Inflammatory macrophage treated with lipopolysaccharide for 4 hours (primary cell): ENCODE measurements at regions not wholly inside any gene's neighbourhood (a gene's known extent, or its start where the extent isn't known, plus 50 kb on each side); places are given as distances from the start of the nearest gene placed in this dataset.

Source experiments
- DNase-seq: peaks from one replicate; pipeline ENCODE4 v3.0.0-alpha.2; 2020

DNA sequence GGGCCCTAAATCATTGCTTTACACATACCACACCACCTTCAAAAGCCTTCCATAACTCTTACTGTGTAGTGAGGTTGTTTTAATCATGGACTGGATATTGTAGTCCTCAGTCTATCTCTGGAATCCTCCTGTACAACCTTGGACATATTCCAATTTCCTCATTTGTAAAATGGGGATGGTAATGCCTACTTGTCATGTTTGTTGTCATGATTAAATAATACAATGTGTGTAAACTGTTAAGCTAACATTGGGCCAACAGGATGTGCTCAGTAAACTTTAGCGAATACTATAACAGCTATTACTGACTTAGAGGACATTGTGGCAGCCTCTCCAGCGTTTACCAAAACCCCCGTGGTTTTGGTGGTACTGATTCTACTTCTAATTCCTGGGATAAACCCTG is 74.7 kb upstream of the PTPRM start:
- DNase-seq = no peak

DNA sequence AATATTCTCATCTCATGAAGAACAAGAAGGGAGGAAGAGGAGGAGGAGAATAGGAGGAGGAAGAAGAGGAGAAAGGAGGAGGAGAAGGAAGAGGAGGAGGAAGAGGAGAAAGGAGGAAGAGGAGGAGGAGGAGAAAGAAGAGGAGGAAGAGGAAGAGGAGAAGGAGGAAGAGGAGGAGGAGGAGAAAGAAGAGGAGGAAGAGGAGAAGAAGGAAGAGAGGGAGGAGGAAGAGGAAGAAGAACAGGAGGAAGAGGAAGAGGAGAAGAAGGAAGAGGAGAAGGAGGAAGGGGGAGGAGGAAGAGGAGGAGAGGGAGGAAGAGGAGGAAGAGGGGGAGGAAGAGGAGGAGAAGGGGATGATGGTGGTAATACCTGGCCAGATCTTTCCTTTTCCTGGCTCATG is 70.0 kb upstream of the PTPRM start:
- no peak for DNase-seq

DNA sequence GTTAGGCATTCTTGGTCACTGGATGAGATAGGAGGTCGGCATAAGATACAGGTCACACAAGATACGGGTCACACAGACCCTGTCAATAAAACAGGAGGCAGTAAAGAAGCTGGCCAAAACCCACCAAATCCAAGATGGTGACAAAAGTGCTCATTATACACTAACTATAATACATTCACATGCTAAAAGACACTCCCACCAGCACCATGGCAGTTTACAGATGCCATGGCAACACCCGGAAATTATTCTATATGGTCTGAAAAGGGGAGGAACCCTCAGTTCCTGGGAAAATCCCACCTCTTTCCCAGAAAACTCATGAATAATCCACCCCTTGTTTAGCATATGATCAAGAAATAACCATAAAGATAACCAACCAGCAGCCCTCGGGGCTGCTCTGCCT is 56.0 kb upstream of the PTPRM start:
- no peak for DNase-seq

DNA sequence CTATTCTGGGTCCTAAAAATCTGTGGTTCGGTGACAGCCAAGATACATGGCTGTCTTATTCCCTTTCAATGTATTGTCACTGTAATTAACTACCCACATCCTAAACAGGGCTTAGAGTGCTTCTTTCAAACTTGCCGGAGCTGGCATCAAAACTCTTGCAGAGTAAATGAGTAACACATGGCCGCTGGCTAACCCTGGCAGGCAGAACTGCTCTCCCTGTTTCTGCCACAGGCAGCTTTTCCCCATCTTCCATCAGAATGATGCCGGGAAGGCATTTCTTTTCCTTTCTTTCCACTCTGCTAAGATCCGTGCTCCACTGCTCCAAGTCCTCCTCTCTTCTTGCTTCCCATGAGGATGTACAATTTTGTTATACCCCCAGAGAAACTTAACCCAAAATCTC is 54.8 kb upstream of the PTPRM start:
- no peak for DNase-seq

DNA sequence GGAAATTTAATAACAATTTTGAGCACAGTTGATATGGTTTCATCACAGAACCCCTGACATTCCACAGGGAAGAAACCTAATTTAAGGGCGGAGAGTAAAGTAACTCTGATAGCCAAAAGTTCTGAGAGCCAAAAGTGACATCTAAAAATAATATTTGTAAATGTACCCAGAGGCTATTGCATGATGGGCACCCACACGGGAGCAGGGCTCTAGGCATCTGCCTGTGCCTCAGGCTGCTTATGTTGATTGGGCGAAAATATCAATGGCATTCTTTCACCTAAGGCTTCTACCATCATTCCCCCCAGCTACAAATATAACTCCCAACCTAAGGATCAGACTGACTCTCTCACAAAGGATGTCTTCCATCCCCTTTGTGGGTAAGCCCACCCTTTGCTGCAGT is 54.1 kb upstream of the PTPRM start:
- DNase-seq = no peak

DNA sequence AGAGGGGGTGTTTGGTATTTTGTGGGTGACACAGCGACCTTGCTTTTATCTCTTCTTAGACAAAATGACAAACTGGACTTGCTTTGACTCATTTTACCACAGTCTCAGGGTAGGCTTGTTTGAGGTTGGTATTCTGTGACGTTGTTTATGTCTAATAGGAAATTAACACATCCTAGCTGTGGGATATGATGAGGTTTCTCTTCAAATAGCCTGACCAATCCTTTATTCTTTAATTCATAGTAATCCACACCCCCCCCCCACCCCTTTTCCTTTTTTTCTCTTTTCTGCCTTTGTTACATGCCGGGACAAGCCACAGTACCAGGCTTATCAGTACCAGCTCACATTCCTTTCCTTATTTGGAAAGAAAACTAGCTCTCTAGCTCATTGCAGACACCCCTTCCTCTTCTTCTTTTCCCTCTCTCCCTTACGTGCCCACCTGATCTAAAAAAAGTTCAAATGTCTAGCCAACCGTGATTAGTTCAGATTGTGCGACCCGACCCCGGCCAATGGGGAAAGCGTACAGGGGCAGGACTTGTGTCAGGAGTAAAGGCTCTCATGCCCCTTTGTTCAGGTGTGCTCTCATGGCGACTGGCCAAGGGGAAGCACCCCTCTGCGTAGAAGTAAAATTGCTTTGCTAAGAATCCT is 52.2 kb upstream of the PTPRM start:
- DNase-seq = no peak

DNA sequence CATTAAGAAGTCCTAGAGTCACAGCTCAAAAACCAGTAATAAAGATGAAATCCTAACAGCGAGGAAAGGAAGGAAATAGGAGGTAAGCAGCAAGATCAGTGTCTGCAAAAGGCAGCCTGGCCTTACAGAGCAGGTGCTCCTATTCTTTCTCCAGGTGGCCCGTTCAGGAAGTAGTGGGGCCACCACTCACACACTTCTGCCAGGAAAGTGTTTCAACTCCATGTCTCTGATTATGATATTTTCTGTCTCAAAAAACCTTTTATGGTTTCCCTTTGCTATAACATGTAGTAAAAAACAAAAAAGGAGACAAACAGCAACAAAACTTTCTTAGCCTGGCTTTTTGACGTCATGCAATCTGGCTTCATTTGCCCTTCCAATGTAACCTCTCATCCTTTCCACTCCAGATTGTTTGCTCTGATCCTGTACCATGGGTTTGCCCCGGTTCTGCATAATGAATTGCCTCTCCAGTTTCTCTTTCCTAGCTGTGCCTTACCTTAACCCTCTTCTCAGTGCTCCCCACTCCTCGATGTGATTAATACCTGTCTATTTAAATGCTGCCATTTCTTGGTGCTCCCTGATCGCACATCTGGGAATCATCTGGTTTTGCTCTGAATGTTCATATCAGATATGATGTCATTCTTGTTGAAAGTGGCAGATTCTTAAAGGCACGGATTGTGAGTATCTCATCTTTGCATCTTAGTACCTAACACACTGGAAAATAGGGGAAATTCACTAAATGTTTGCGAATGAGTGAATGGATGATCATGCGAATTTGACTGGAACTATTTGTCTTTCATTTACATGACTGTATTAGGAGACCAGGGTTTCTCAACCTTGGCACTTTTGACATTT is 50.6 kb upstream of the PTPRM start:
- no peak for DNase-seq
